ENCODE measurements at regions not wholly inside any gene's neighbourhood (a gene's known extent, or its start where the extent isn't known, plus 50 kb on each side); places are given as distances from the start of the nearest gene placed in this dataset.

- DNase-seq, result no peak
These were observed 674.3 kb upstream of the POU3F3 start for GRCh38 chr2:104179644-104180043.

GRCh38 chr2:104200533-104201168 is 653.3 kb upstream of the POU3F3 start:
- DNase-seq, result no peak

GRCh38 chr2:104213758-104214157 is 640.2 kb upstream of the POU3F3 start:
- DNase-seq, result no peak

- no peak for DNase-seq
These were observed 638.4 kb upstream of the POU3F3 start for GRCh38 chr2:104215269-104216161.

- no peak for DNase-seq
These were observed 620.3 kb upstream of the POU3F3 start for GRCh38 chr2:104233591-104233990.

- DNase-seq, result no peak
These were observed 617.4 kb upstream of the POU3F3 start for GRCh38 chr2:104236491-104236890.

- DNase-seq, result no peak
These were observed 612.9 kb upstream of the POU3F3 start for GRCh38 chr2:104240984-104241383.

- no peak for DNase-seq
These were observed 604.3 kb upstream of the POU3F3 start for GRCh38 chr2:104249629-104250028.

- no peak for DNase-seq
These were observed 603.3 kb upstream of the POU3F3 start for GRCh38 chr2:104250635-104251034.

GRCh38 chr2:104254017-104254416 is 599.9 kb upstream of the POU3F3 start:
- no peak for DNase-seq

- no peak for DNase-seq
These were observed 591.2 kb upstream of the POU3F3 start for GRCh38 chr2:104262714-104263113.

GRCh38 chr2:104279646-104280045 is 574.3 kb upstream of the POU3F3 start:
- DNase-seq, result no peak

- DNase-seq, result no peak
These were observed 573.7 kb upstream of the POU3F3 start for GRCh38 chr2:104280216-104280615.

GRCh38 chr2:104286841-104287240 is 567.1 kb upstream of the POU3F3 start:
- no peak for DNase-seq

GRCh38 chr2:104289651-104290565 is 564.0 kb upstream of the POU3F3 start:
- DNase-seq, result no peak

- no peak for DNase-seq
These were observed 563.4 kb upstream of the POU3F3 start for GRCh38 chr2:104290566-104290891.

GRCh38 chr2:104312684-104313083 is 541.2 kb upstream of the POU3F3 start:
- DNase-seq, result no peak

GRCh38 chr2:104318001-104318665 is 535.8 kb upstream of the POU3F3 start:
- DNase-seq, result no peak

GRCh38 chr2:104321116-104321795 is 532.7 kb upstream of the POU3F3 start:
- no peak for DNase-seq

GRCh38 chr2:104321796-104322349 is 532.0 kb upstream of the POU3F3 start:
- DNase-seq, result no peak

- no peak for DNase-seq
These were observed 521.2 kb upstream of the POU3F3 start for GRCh38 chr2:104332731-104333130.

- no peak for DNase-seq
These were observed 516.0 kb upstream of the POU3F3 start for GRCh38 chr2:104337869-104338268.
